ENCODE measurements at regions not wholly inside any gene's neighbourhood (a gene's known extent, or its start where the extent isn't known, plus 50 kb on each side); places are given as distances from the start of the nearest gene placed in this dataset.
A peak's percentile ranks its signal among the peaks of the same experiment; 100 is the strongest.

GRCh38 chr5:33282157-33282556, 158.6 kb upstream of the TARS1 start:
- DNase-seq (ENCODE audit: low spot score) (no peak), FAIRE-seq (no peak)

DNA sequence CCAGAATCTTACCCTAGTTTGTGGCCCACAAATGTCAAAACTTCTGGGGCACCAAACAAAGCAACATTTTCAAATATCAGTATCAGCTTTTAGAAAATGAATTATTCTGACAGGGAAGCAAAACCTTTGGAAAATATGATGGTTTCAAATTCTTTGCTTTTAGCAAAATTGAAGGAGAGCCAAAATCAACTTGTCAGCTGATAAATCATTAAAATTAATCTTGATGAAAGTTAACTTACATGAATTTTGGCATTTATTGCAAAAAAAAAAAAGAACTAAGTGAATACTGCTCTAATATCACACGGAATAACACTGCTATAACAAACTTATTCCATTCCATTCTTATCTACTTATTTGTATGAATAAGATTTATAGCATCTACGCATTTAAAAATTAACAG, 158.1 kb upstream of the TARS1 start:
- FAIRE-seq, result no peak
- no peak for DNase-seq (ENCODE audit: low spot score)

GRCh38 chr5:33283243-33283642, 157.5 kb upstream of the TARS1 start:
- no peak for DNase-seq (ENCODE audit: low spot score)
- FAIRE-seq, result no peak

DNA sequence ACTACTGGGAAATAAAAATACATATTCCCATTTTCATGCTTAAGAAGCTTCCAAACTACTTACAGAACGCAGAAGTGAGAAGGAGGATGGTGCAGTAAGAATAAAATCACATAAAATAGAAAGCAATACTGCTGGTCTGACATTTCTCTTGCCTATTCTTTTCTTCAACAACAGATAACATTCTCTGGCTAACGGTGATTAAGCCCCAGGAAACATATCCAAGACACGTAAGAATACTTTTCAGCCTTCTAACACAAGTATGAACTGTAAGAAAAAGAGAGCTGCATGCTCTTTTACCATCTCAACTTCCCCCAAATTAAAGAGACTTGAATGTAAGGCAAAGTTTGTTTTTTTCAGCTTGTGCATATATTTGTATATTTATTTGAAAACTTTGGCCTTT, 156.1 kb upstream of the TARS1 start:
- DNase-seq (ENCODE audit: low spot score) (no peak), FAIRE-seq (no peak)

- no peak for DNase-seq (ENCODE audit: low spot score)
- FAIRE-seq, result no peak
Measured at GRCh38 chr5:33287242-33287641, 153.5 kb upstream of the TARS1 start.

DNA sequence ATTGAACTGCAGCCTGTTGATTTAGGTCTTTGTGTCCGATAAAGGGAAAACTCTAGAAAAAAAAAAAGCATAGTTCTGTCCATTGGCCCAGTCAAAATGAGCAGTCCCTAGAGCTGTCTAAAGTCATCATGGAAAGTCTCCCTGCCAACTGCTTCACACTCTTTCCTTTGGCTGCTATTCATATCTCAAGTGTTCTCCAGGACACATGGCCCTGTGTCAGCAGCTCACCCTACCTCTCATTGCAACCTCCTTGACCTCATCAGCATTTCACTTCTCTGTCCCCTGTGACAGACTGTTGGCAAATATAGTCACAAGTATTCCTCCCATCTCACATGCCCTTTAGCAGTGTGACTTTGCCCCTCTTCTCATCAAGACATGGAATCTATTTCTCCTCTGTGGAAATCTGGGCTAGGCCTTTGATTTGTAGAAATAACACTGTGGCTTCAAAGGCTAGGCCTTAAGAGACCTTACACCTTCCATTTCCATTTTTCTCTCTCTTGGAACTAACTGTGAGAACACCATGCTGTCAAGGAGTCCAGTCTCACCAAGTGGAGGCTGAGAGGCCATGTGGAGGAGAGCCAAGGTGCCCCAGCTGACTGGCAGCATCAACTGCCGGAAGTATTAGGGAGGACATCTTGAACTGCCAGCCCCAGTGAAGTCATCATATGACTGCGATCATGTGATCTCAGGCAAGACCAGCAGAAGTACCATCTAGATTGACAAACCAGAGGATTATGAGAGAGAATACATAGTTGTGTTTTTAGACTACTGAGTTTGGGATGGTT, 149.4 kb upstream of the TARS1 start:
- DNase-seq (ENCODE audit: low spot score), result no peak
- no peak for FAIRE-seq

DNA sequence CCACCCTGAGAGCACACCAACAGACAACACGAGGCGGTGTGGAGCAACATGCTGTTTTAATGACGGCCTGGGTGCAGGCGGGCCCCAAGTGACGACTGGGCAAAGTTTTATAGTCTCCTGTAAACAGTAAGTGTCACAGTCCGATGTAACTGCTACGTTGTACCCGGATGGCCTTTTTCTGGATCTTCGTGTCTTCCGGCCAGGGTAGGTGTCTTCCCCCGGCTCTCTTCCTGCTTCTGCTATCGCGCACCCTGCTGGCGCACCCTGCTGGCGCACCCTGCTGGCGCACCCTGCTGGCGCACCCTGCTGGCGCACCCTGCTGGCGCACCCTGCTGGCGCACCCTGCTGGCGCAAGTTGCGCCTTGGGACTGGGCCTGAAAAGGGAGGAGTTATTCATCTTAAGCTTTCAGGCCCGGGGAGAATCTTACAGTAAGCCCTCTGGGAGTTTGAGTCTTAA, 143.0 kb upstream of the TARS1 start:
- DNase-seq (ENCODE audit: low spot score) (no peak), FAIRE-seq (no peak)

- peak; percentile 20 for FAIRE-seq
- peak; percentile 44 for DNase-seq (ENCODE audit: low spot score)
Measured at GRCh38 chr5:33299621-33300208, 141.1 kb upstream of the TARS1 start.

DNA sequence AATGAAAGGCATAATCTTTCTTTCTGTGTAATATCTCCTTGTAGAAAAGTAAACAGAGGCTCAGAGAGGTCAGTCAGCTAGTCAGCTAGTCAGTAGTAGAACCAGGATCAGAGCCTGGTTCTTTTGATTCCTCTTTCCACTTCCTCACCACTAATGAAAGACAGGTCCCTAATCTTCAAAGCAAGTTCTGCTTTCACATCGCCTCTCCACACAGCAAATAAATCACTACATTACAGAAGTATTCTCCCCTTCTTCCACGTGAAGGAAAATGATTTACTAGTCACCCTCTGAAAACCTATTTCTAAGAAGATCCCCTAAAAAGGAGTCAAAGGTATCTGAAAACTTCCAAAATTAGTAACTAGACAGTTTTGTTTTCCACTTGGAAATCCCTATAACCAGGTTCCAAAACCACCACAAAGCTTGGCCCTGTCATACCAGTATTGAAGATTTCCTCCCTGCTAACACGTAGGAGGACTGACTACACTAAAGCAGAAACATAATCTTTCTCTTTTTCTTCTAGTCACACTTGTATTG, 140.5 kb upstream of the TARS1 start:
- no peak for DNase-seq (ENCODE audit: low spot score)
- no peak for FAIRE-seq

GRCh38 chr5:33303579-33304095, 137.1 kb upstream of the TARS1 start:
- no peak for FAIRE-seq
- DNase-seq (ENCODE audit: low spot score), result no peak

- no peak for FAIRE-seq
- no peak for DNase-seq (ENCODE audit: low spot score)
Measured at GRCh38 chr5:33304601-33305000, 136.2 kb upstream of the TARS1 start.

DNA sequence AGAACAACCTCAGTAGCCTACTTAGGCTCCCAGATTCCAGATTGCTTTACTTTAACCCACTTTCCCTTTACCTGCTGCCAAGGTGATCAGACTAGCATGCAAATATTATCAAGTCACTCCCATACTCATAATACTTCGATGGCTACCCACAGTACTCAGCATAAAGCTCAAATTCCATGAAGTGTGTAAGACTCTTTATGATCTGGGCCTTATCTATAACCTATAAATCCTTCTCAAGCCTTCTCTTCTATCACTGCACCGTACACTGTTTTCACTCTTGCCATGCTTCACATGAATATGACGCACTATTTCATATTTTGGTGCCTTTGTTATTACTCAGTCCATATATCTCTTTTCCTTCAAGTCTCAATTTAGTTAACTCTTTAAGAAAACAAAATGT, 135.2 kb upstream of the TARS1 start:
- FAIRE-seq, result peak; percentile 5

GRCh38 chr5:33306758-33307157, 134.0 kb upstream of the TARS1 start:
- no peak for DNase-seq (ENCODE audit: low spot score)

More for the DNA sequence above, 135.2 kb upstream of the TARS1 start:
- no peak for DNase-seq (ENCODE audit: low spot score)

DNA sequence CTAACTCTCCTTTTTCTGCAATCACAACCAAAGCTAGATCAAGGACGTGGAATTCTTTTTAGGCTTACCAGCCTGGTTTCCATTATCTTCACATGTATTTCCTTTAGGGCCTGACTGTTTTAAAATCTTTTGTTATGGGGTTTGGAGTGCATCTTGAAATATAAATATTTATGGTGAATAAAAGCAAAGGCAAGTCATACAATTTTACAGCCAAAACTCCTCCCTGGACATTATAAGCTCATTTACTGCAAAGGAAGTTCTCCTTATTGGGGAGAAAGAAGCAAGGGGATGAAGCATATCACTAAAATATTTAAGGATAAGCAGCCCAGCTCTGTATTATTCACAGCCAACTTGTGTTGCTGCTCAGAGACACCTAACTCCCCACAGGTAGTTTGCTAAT, 132.2 kb upstream of the TARS1 start:
- FAIRE-seq, result no peak
- DNase-seq (ENCODE audit: low spot score), result no peak

More at GRCh38 chr5:33306758-33307157, 134.0 kb upstream of the TARS1 start:
- no peak for FAIRE-seq

GRCh38 chr5:33309068-33309467, 131.7 kb upstream of the TARS1 start:
- FAIRE-seq, result no peak

DNA sequence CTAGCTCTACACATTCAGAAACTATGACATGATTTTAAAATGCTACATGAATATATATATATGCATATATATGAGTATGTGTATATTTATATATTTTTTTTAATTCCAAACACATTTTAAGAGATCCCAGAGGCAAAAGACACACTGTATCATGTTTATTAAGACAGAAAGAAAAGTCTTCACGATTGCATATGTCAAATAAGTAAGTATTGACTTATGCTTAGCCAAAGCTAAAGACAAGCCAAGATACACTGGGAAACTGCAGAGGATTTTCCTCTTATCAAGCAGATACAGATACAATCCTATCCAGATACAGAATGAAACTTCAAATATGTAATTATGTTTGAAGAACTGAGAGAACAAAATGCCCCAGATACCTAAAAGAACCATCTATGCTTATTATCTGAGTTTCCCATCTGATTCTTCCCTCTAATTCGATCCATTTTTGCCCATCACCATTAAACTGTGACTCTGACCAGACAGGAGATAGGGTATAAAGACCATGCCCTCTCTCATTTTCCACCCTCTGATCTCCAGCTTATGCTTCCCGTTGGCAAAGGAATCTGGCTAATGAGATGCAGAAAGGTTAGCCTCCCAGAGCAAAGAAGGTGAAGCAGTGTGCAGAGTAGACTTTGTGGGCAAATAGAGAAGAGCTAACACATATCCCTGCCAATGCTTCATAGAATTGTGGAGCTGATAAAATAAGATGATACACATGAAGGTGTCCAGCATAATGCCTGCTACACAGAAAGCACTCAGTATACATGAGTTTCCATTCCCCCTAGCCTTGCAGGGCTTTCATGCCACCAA, 131.0 kb upstream of the TARS1 start:
- DNase-seq (ENCODE audit: low spot score) (no peak), FAIRE-seq (peak; percentile 30)

More at GRCh38 chr5:33309068-33309467, 131.7 kb upstream of the TARS1 start:
- DNase-seq (ENCODE audit: low spot score), result no peak

DNA sequence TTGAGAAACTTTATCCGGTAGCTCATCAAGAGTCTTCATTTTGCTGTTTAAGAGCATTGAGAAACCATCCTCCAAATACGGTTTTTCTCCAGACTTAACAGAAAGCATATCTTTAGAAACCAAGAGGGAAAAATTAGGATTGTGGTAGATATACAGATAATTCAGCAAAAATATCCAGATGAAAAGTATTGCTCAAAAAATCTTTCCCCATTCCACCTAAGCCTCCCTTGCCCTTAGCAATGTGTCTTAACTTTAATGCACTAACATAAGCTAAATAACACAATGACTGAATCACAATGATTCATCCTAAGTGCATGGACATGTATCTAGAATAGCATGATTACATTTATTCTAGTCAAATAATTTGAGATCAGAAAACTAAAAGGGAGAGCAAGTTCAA, 130.3 kb upstream of the TARS1 start:
- DNase-seq (ENCODE audit: low spot score), result no peak

DNA sequence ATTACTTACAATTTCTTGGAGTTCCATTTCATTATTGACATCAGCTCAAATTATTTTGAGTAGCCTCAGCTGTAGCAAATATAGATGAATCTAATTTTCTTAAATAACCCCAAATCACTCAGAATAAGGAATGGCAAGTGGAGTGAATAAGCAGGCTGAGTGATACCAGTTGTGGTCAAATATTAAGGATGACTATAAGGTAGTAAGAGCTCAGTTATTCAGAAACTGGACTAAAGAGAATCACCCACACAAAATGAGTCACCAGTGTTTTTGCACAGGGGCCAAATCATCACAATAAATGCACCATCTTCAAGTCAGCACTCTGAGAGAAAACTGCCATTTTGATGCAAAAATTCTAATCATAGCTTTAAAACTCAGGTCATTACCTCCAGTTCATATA, 128.9 kb upstream of the TARS1 start:
- peak; percentile 9 for FAIRE-seq
- peak; percentile 32 for DNase-seq (ENCODE audit: low spot score)

More for the DNA sequence above, 130.3 kb upstream of the TARS1 start:
- FAIRE-seq, result peak; percentile 5

GRCh38 chr5:33312571-33313549, 127.9 kb upstream of the TARS1 start:
- DNase-seq (ENCODE audit: low spot score), result peak; percentile 65
- FAIRE-seq, result peak; percentile 83

DNA sequence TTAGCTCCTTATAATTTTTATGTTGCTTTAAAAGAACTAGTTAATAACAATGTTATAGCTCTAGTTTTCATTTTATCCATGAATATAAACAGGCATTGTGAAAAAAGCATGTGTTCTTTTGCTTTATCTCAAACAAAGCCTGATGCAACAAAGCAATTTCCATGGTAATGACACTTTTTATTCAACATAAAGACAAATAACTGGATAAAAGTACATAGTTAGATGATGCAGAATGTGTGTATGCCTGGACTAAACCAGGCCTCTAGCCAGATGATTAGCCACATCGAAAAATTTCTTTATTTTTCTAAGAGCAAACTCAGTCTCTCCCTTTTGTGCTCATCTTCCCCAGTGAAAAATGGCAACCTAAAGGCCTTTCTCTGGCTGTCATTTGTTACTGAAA, 125.6 kb upstream of the TARS1 start:
- FAIRE-seq (no peak), DNase-seq (ENCODE audit: low spot score) (no peak)

Data from urothelium cell line (cell line).